ENCODE measurements at regions not wholly inside any gene's neighbourhood (a gene's known extent, or its start where the extent isn't known, plus 50 kb on each side); places are given as distances from the start of the nearest gene placed in this dataset.

DNA sequence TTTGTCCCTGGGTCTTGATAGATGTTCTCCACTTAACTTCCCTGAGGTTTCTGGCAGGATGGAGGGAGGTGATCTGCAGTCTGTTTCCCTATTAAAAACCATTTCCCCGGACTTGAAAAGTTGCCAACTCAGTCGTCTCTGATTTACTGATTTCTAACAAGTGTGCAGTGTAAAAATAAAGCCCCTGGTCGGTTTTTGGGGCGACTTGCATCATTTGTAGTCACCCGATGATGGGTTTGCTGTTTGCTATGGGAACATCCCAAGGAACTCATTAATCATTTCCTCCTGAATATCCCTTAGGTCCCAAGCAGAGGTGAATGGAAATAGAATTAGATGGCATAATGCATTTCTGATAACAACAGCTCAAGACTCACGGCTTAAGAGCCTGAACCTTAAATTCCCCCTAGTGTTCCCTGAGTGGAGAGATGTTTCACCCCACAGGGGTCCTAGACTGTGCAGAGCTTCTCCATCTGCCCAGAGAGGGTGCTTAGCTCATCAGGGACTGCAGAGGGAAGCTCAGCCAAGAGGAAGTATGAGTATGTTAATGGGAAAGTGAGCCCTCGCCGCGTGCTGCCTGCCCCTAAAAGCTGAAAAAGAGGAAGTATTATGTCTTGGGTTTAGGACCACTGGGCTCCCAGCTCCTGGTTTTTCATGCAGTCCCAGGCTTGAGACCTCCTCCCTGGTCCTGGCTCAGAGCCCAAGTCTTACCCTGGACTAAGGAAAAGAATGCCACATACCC is 115.1 kb upstream of the DAP start:
- DNase-seq (ENCODE audit: low read depth): no peak

DNA sequence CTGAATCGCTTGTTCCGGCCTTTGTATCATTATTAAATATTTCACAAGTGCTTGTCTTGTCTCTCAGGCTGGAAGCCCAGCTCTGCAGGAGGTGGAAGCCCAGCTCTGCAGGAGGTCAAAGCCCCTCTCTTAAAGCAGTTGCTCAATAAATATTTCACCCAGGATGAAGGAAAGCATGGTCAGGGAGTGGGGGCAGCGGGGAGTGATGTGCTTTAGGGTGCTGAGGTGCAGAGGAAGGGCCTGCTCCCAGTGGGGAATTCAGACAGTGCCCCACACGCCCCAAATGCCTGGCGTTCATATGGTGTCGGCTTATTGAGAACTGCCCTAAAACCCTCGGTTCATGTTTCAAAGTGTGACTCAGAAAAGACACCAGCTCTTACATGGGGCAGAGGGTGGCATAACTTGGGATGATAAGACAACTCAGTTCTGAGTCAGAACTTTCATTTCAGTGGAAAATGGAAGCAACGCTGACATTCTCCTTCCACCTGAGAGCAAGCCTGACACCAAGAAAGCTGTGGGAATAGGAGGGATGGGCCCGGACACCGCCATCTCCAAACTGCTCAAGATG is 114.3 kb upstream of the DAP start:
- no peak for DNase-seq (ENCODE audit: low read depth)

DNA sequence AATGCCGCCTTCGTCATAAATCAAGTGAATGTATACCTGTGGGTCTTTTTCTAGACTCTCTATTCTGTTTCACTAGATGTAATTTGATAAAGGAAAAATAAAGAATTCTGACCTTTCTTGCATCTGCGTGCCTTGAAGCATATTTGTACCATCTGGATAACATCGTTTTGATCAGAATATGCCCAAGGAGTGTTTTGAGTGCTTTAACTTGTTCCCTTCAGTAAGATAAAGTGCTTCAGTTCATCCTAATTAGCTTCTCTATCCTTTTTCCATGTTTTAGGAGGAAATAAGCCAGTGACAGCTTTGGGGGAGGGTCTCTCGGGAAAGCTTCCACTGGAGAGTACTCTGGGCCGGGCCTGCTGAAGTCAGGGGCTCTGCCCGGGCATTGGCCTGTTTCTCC is 113.5 kb upstream of the DAP start:
- no peak for DNase-seq (ENCODE audit: low read depth)

DNA sequence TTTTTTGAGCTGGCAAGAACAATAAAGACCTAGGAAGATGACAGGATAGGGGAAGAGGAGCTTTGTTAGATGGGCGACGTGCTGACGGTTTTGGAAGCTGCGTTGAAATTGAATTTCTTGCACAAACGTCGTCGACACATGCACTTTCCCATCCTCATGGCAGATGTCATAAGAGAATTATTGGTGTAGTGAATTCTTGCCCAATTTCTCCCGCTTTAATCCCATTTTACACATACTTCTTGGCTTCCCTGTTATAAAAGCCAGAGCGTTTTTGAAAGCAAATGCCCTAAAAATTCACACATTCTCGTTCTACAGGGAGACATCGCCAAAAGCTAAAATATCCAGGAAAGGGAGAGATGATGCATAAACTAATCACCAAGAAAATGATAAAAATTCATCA is 109.8 kb upstream of the DAP start:
- no peak for DNase-seq (ENCODE audit: low read depth)

DNA sequence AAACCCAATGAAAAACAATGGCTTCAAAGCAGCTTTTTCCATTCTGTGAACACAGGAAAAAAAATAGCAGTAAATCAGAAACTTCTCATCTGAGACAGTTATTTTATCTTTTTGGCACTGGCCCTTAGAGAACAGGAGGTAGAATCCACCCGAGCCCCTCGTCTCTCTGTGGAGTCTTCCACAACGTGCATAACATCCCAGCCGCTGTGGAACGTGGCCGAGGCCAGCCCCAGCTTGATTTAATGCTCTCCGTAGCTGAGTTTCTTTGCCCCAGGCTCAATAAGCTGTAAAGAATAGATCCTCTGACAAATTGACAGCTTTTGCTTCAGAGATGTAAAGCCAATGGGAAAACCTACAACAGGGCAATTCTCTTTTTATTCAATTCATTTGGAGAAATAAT is 107.9 kb upstream of the DAP start:
- no peak for DNase-seq (ENCODE audit: low read depth)

DNA sequence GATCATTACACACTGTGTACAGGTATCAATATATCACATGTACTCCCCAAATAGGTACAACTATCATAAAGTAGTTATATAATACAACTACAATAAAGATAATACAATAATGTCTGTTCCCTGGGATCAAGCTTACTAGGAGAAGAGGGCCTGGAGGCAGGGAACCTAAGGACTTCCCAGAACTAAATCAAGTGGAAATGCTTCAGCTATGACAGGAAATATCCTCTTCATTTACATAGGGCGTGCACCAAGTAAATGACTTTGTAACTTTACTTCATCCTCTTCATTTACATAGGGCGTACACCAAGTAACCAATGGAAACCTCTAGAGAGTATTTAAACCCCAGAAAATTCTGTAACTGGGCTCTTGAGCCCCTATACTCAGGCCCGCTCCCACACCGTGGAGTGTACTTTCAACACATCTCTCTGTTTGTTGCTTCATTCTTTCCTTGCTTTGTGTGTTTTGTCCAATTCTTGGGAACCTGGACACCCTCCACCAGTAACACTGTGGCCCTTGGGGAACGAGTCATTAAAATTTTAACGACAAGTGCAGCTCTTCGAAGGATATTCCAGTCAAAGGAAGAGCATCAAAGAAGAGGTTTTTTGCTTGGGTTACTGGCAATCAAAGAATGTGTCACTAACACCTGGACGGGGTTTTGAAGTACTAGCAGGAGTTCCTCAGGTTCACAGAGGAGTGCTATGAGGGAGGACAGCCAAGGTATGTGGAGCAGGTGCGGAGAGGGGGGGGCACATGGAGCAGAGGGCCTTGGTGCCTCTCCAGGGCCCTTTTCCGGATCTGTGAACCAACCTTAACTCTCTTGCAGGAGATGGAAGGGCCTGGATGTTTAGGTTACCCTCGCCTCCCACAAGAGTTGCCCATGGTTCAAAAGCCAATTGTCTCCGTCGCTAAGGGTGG is 106.6 kb upstream of the DAP start:
- no peak for DNase-seq (ENCODE audit: low read depth)

DNA sequence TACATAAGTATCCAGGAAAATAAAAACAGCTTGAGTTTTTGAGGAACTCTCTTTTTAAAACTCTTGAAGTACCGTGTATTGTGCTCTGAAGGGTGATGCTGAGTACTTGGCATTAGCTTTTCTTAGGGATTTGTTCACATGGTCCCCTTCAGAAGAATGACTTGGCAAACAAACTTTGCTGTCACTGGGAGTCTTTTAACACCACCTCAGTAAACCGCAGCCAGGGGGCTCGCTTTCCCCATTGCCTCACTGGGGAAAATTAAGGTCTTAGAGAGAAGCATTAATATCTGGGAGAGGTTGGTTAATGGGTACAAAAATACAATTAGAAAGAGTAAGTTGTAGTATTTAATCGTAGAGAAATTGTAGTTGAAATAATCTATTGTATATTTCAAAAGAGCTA is 105.9 kb upstream of the DAP start:
- DNase-seq (ENCODE audit: low read depth): no peak

DNA sequence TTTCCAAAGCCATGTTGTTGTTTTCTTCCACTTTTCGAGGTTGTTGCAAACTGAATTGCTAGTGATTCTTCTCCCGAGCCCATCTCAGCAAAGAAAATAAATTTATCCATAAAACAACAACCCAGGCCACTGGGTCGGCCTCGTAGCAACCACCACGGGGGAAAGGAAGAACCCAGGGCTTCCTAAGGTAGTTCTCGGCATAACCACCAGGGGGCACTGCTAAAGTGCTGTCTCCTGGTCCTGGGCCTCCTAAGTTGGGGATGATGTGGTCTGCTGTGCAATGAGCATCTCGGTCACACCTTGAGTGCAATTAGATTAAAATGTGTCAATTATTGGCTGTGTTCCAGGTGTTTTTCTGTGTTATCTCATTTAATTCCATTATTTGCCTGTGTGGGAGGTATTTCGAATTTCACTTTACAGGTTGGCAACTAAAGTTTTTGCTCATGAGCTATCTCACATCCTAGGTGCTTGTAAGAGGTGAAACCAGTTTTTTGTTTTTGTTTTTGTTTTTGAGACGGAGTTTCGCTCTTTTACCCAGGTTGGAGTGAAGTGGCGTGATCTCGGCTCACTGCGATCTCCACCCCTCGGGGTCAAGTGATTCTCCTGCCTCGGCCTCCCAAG is 102.8 kb upstream of the DAP start:
- DNase-seq (ENCODE audit: low read depth): peak; percentile 60

DNA sequence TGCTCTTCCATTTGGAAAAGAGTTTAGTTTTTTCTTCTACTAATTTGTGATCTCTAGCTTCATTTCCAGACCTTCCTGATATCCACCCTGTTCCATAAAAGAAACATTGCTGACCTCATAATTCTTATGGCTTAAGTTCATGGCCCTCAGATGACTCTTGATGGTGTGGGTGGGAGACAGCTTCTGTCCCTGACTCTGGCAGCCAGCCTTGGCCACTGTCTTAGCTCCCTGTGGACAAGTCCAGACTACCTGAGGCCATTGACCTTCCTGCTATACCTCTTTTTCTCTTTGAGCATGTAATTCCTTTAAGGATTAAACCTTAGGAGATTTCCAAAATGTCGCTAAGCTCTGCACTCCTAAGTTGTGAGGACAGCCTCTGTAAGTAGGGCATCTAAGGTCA is 101.1 kb upstream of the DAP start:
- no peak for DNase-seq (ENCODE audit: low read depth)

DNA sequence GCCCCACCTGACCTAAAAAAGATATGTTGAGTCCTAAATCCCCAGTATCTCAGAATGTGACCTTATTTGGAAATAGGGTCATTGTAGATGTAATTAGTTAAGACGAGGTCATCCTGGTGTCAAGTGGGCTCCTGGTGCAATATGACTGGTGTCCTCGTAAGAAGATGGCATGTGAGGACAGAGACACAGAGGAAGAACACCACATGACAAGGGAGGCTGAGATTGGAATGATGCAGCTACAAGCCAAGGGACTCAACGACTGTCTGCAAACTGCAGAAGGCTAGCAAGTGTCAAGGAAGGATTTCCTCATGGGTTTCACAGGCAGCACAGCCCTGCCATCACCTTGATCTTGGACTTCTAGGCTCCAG is 100.4 kb upstream of the DAP start:
- no peak for DNase-seq (ENCODE audit: low read depth)

DNA sequence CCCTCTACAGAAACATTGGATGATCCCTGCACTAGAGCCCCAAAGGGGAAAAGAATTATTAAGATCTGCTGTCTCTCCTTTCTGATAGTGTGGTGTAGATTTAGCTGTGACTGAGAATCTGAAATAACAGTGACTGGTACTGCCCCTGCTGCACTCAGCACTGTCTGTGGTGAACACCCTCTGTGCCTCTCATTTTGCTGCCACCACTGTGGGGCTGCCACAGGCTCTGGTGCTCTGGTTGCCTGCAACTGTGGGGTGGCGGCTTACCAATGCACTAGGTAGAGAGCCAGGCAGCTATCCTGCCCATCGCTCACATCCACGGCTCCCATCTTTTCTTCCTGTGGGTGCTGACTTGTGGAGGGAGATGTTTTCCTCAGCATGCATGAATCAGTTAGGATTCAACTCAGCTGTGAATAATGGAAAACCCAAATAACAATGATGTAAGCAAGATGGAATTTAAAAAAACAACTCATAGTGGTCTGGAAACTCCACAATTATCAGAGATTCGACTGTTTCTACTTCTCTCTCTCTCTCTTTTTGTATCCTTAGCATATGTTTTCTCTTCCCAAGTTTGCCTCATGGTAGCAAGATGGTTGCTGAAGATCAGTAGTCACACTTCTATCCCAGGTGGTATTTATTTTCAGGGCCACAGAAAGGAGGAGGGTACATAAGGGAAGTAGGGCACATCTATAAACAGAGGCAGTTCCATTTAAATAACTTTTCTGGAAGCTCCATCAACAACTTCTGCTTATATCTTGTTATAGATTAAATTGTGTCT is 99.8 kb upstream of the DAP start:
- peak; percentile 82 for DNase-seq (ENCODE audit: low read depth)

DNA sequence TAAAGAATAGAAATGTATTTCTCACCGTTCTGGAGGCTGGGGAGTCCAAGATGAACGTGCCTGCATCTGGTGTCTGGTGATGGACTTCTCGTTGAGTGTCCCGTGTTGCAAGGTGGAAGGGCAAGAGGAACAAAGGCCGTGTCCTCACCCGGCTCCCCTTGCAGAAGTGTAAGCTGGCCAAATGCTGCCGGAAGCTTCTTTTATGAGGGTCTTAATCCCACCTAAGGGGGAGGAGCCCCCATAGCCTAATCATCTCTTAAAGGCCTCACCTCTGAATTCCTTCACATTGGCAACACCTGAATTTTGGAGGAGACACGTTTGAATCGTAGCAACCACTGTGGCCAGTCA is 99.1 kb upstream of the DAP start:
- DNase-seq (ENCODE audit: low read depth): no peak

DNA sequence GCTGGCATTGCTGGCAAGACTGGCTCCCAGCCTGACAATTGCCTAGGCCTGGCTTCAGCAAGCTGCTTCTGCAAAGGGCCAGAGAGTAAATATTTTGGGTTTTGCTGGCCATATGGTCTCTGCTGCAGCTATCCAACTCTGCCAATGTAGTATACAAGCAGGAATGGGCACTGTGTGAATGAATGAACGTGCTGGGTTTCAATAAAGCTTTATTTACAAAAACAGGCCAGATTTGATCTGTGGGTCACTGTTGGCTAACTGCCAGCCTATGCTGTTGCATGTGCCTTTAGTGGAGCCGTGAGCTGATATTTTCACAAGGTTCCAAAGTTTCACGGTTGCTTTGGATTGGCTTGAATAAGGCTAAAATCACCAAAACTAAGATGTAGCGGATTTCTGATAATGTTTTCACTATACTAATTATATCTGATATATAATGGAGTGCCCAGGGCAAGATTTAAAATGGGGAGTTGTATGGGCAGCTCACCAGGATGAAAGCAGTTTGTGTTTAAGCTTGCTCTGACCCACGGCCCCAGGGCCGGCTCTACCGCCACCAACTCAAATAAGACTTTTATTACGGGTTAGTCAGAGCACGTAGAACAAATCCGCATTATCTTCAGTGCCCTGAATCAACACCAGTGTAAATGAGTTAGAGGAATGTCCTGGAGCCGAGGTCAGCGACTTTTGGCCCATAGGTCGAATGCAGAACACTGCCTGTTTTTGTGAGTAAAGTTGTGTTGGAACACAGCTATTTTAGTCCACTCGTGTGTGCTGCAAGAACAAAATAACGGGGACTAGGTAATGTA is 98.6 kb upstream of the DAP start:
- DNase-seq (ENCODE audit: low read depth): no peak

DNA sequence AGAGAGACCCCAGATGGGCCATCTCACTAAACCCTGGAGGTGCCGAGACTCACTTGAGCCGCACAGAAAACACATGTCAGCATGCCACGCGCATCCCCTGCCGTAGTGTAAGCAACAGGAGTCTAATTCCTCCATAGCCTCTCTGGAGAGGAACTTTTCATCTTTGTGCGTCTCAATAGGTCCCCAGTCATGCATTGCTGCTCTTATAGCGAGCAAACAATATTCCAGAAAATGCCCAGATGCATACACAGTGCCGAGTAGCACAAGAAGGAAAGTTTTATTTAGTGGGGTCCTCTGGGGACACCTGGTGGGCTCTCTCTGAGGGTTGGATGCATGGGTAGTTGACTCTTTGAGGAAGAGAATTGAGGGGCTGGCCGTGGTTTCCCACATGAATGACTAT is 97.9 kb upstream of the DAP start:
- no peak for DNase-seq (ENCODE audit: low read depth)

DNA sequence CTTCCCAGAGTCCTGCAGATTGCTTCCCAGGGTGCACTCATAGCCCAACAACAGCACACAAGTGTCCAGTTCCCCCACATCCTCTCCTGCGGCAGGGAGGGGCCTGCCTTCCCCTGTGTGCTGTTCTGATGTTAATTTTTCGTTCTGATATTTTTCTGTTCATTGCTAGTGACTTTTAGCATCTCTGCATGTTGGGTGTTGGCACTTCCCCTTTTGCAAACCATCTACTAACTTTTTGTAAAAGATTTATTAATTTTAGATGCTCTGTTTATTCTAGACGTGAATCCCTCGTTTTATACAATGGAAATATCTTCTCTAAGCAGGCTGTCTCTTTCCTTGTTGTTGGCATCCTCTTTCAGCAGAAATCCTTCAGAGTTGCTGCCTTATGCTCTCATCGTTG is 97.3 kb upstream of the DAP start:
- DNase-seq (ENCODE audit: low read depth): no peak

DNA sequence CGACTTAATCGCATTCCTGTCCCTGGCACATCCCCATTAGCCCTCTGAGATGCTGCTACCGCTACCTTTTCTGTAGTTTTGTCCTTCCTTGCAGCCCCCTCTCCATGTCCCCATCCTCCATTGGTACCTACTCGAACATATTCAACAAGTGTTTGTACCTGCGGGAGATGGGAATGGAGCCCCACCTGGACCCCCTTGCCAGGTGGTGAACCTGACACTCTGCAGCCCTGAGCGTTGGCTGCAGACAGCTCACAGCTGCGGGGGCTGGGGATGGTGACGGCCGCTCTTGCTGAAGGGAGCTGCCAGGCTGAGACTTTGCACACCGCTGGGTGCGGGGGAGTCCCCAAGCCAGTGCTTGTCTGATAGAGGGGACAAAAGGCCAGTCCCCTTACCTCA is 96.3 kb upstream of the DAP start:
- no peak for DNase-seq (ENCODE audit: low read depth)

DNA sequence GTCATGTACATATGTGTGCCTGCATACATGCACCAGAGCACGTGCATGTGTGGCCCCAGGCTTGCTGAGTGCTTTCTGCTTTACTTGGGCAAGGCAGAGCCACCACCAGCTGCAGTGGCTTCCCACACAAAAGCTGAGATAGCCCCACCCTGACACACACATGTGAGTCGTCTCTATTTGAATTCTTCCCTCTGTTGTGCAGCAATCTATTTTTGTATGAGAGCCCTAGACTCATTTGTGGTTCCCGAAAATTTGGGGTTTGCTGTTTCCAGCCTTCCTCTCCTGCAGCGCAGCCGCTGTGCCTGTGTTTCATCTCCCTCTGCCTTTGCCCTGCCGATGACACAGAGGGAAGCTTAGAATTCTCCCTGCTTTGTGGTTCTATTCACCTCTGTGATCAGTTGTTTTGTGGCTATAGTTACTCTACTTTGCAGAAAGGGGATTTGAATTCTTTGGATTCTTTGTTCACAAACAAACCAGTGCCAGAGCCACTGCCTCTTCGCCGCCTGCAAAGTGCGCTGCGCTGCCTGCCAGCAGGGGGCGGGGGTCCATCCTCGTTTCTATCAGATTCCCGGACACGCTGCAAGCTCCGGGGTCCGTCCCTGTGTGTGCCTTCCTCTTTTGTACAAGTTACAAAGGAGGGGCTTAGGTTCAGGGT is 95.8 kb upstream of the DAP start:
- peak; percentile 84 for DNase-seq (ENCODE audit: low read depth)

DNA sequence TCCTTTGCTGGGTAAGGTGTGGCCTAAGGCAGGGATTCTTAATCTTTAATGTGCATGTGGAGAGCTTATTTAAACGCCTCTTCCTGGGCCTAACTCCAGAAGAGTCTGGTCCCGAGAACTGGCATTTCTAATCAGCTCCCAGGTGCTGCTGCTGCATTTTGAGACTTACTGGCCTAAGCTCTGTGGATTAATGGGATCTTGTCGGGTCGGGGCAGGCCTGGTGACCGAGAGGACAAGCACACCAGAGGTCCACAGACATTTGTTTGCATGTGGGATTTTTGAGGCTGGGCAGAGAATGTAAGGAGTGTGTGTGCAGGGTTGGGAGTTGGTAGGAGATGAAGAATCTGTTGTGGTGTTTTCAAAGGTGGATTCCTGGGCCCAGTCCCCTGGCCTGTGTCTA is 95.0 kb upstream of the DAP start:
- no peak for DNase-seq (ENCODE audit: low read depth)

DNA sequence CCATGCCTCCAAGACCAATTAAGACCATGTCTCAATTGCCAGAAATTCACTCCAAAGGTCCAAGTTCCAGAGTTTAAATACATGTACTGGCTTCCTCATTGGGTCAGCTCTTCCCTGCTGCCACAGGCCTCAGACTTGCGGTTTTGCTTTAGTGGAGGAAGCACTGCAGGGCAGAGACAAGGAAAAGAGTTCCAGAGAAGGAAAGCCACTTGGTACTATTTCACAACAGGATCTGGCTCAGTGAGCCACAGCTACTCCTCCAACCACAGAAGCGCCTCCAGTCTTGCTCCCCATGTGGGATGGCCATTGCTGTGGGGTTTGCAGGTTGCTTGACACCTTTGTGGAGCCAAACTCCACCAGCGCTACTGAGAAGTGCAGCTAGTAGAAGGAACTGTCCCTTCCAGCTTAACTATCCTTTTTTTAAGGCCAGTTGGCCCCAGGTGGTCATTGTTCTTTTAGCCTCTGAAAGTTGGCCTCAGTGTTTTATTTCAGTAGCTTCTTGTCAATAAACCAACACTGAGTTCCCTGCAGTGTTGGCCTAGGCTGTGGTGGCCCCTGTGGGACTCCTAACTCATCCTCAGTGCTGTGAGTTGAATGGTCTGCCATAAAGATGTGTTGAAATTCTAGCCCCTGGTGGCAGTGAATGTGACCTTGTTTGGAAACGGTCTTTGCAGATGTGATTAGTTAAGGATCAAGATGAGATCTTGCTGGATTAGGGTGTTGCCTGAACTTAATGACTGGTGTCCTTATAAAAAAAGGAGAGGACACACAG is 93.7 kb upstream of the DAP start:
- DNase-seq (ENCODE audit: low read depth): peak; percentile 72

DNA sequence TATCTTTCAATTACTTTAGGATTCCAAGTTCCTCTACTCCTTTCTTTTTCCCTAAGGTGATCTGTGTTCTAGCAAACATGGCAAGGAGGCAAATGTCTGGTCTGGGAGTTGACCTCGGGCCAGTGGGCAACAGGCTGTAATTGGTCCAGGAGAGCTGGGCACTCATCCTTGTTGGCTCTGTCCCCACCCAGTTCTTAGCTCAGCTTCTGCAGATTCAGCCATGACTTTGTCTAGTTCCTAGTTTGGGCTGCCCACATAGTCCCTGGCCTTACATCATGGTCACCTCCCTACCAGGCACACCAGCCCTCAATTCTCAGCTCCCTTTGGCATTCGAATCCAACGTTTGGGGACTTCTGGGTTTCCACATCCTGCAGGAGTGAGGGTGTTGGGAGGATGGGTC is 92.1 kb upstream of the DAP start:
- no peak for DNase-seq (ENCODE audit: low read depth)
